Activated naive CD4-positive, alpha-beta T cell treated with anti-CD3 and anti-CD28 coated beads, Interleukin-2, amount 10 ng/mL, durations not matched to agents 7 days and 5 days (primary cell): ENCODE measurements at regions not wholly inside any gene's neighbourhood (a gene's known extent, or its start where the extent isn't known, plus 50 kb on each side); places are given as distances from the start of the nearest gene placed in this dataset.
A peak's percentile ranks its signal among the peaks of the same experiment; 100 is the strongest.

Experiments
- CTCF ChIA-PET: fragments of 350-600 bp; sonication (Branson Sonifier 250); formaldehyde crosslinking; loops from one replicate; lab custom pipeline; 2021; ENCODE audit warnings: antibody characterized with exemption; lab: Charles Lee
- DNase-seq: peaks from one replicate; pipeline ENCODE4 v3.0.0-alpha.2; 2020
- H3K27ac Mint-ChIP-seq: one replicate; pipeline ENCODE4 v1.8.0; 2021; ENCODE audit warnings: mild to moderate bottlenecking, moderate library complexity, mixed read lengths
- H3K27me3 Mint-ChIP-seq: one replicate; pipeline ENCODE4 v1.8.0; 2021; ENCODE audit warnings: mild to moderate bottlenecking, mixed read lengths
- H3K36me3 Mint-ChIP-seq: one replicate; pipeline ENCODE4 v1.8.0; 2021; ENCODE audit warnings: mixed read lengths
- H3K4me1 Mint-ChIP-seq: one replicate; pipeline ENCODE4 v1.8.0; 2021; ENCODE audit warnings: mixed read lengths
- H3K4me3 Mint-ChIP-seq: one replicate; pipeline ENCODE4 v1.8.0; 2021; ENCODE audit warnings: mild to moderate bottlenecking, moderate library complexity, mixed read lengths
- H3K9me3 Mint-ChIP-seq: one replicate; pipeline ENCODE4 v1.8.0; 2021; ENCODE audit warnings: mixed read lengths

GRCh38 chr5:10149911-10150310 is 99.8 kb downstream of the ATPSCKMT start:
- Mint-ChIP-seq H3K36me3 (no peaks in the 10 kb centered on the region), H3K4me3 (no peak overlapping the region), H3K9me3 (no peaks in the 10 kb centered on the region), H3K27me3 (peaks cover 4% of the 10 kb centered on the region), H3K4me1 (no peaks in the 10 kb centered on the region), H3K27ac (no peak overlapping the region)
- DNase-seq, result no peak
- CTCF ChIA-PET, result no interaction called here

- no peak for DNase-seq
- H3K9me3 Mint-ChIP-seq, result no peaks in the 10 kb centered on the region
- no peak overlapping the region for H3K4me3 Mint-ChIP-seq
- CTCF ChIA-PET, result no interaction called here
- no peaks in the 10 kb centered on the region for H3K36me3 Mint-ChIP-seq
- H3K4me1 Mint-ChIP-seq, result no peaks in the 10 kb centered on the region
- peaks cover 4% of the 10 kb centered on the region for H3K27me3 Mint-ChIP-seq
- no peak overlapping the region for H3K27ac Mint-ChIP-seq
Observed at GRCh38 chr5:10145923-10146401, 103.7 kb downstream of the ATPSCKMT start.

- CTCF ChIA-PET, result no interaction called here
- Mint-ChIP-seq H3K4me3 (no peak overlapping the region), H3K27ac (no peak overlapping the region), H3K36me3 (no peaks in the 10 kb centered on the region), H3K4me1 (no peaks in the 10 kb centered on the region), H3K27me3 (no peaks in the 10 kb centered on the region), H3K9me3 (no peaks in the 10 kb centered on the region)
- no peak for DNase-seq
Observed at GRCh38 chr5:10144040-10144439, 105.6 kb downstream of the ATPSCKMT start.

GRCh38 chr5:10140195-10140973 is 109.3 kb downstream of the ATPSCKMT start:
- H3K36me3 Mint-ChIP-seq, result no peaks in the 10 kb centered on the region
- no peak overlapping the region for H3K4me3 Mint-ChIP-seq
- no peaks in the 10 kb centered on the region for H3K27me3 Mint-ChIP-seq
- H3K27ac Mint-ChIP-seq, result no peak overlapping the region
- CTCF ChIA-PET, result no interaction called here
- H3K9me3 Mint-ChIP-seq, result no peaks in the 10 kb centered on the region
- no peaks in the 10 kb centered on the region for H3K4me1 Mint-ChIP-seq
- no peak for DNase-seq

- H3K27ac Mint-ChIP-seq, result no peak overlapping the region
- no peaks in the 10 kb centered on the region for H3K9me3 Mint-ChIP-seq
- no peak overlapping the region for H3K4me3 Mint-ChIP-seq
- H3K27me3 Mint-ChIP-seq, result no peaks in the 10 kb centered on the region
- H3K4me1 Mint-ChIP-seq, result no peaks in the 10 kb centered on the region
- no peaks in the 10 kb centered on the region for H3K36me3 Mint-ChIP-seq
- no peak for DNase-seq
- CTCF ChIA-PET, result no interaction called here
Observed at GRCh38 chr5:10138395-10139057, 111.2 kb downstream of the ATPSCKMT start.

- no peaks in the 10 kb centered on the region for H3K9me3 Mint-ChIP-seq
- no peaks in the 10 kb centered on the region for H3K4me1 Mint-ChIP-seq
- CTCF ChIA-PET, result no interaction called here
Observed at GRCh38 chr5:10133830-10134229, 115.9 kb downstream of the ATPSCKMT start.

GRCh38 chr5:10130881-10131280 is 118.8 kb downstream of the ATPSCKMT start:
- no peak for DNase-seq
- Mint-ChIP-seq H3K4me3 (no peak overlapping the region), H3K4me1 (no peaks in the 10 kb centered on the region), H3K27ac (no peak overlapping the region), H3K9me3 (no peaks in the 10 kb centered on the region), H3K36me3 (no peaks in the 10 kb centered on the region), H3K27me3 (no peaks in the 10 kb centered on the region)
- CTCF ChIA-PET, result no interaction called here

More at GRCh38 chr5:10133830-10134229, 115.9 kb downstream of the ATPSCKMT start:
- no peak overlapping the region for H3K4me3 Mint-ChIP-seq
- no peak for DNase-seq
- H3K27ac Mint-ChIP-seq, result no peak overlapping the region
- no peaks in the 10 kb centered on the region for H3K27me3 Mint-ChIP-seq
- no peaks in the 10 kb centered on the region for H3K36me3 Mint-ChIP-seq

GRCh38 chr5:10126900-10127299 is 122.8 kb downstream of the ATPSCKMT start:
- Mint-ChIP-seq H3K36me3 (no peaks in the 10 kb centered on the region), H3K4me3 (no peak overlapping the region), H3K4me1 (no peaks in the 10 kb centered on the region), H3K9me3 (no peaks in the 10 kb centered on the region), H3K27ac (no peak overlapping the region), H3K27me3 (no peaks in the 10 kb centered on the region)
- DNase-seq, result no peak
- CTCF ChIA-PET, result no interaction called here

- Mint-ChIP-seq H3K9me3 (no peaks in the 10 kb centered on the region), H3K4me3 (no peak overlapping the region), H3K36me3 (no peaks in the 10 kb centered on the region), H3K27ac (no peak overlapping the region), H3K27me3 (no peaks in the 10 kb centered on the region), H3K4me1 (no peaks in the 10 kb centered on the region)
- CTCF ChIA-PET, result no interaction called here
- DNase-seq, result no peak
Observed at GRCh38 chr5:10125116-10125515, 124.6 kb downstream of the ATPSCKMT start.

GRCh38 chr5:10124287-10124686 is 125.4 kb downstream of the ATPSCKMT start:
- Mint-ChIP-seq H3K4me3 (no peak overlapping the region), H3K4me1 (no peaks in the 10 kb centered on the region), H3K27me3 (no peaks in the 10 kb centered on the region), H3K36me3 (no peaks in the 10 kb centered on the region), H3K9me3 (no peaks in the 10 kb centered on the region), H3K27ac (no peak overlapping the region)
- CTCF ChIA-PET, result no interaction called here
- no peak for DNase-seq

GRCh38 chr5:10123254-10123989 is 126.3 kb downstream of the ATPSCKMT start:
- Mint-ChIP-seq H3K27ac (peak overlapping the region; percentile 2), H3K4me3 (no peak overlapping the region), H3K9me3 (no peaks in the 10 kb centered on the region), H3K27me3 (no peaks in the 10 kb centered on the region), H3K36me3 (no peaks in the 10 kb centered on the region), H3K4me1 (no peaks in the 10 kb centered on the region)
- DNase-seq, result no peak
- CTCF ChIA-PET, result no interaction called here

GRCh38 chr5:10122076-10122726 is 127.5 kb downstream of the ATPSCKMT start:
- no peaks in the 10 kb centered on the region for H3K27me3 Mint-ChIP-seq
- no peak overlapping the region for H3K27ac Mint-ChIP-seq
- no peak overlapping the region for H3K4me3 Mint-ChIP-seq
- CTCF ChIA-PET, result no interaction called here
- no peak for DNase-seq
- H3K9me3 Mint-ChIP-seq, result no peaks in the 10 kb centered on the region
- no peaks in the 10 kb centered on the region for H3K36me3 Mint-ChIP-seq
- H3K4me1 Mint-ChIP-seq, result no peaks in the 10 kb centered on the region

GRCh38 chr5:10120934-10121333 is 128.8 kb downstream of the ATPSCKMT start:
- DNase-seq, result no peak
- Mint-ChIP-seq H3K9me3 (no peaks in the 10 kb centered on the region), H3K27me3 (no peaks in the 10 kb centered on the region), H3K36me3 (no peaks in the 10 kb centered on the region), H3K27ac (no peak overlapping the region), H3K4me3 (no peak overlapping the region), H3K4me1 (no peaks in the 10 kb centered on the region)
- CTCF ChIA-PET, result no interaction called here

- Mint-ChIP-seq H3K4me1 (no peaks in the 10 kb centered on the region), H3K36me3 (no peaks in the 10 kb centered on the region), H3K9me3 (no peaks in the 10 kb centered on the region), H3K4me3 (no peak overlapping the region), H3K27ac (no peak overlapping the region), H3K27me3 (no peaks in the 10 kb centered on the region)
- CTCF ChIA-PET, result no interaction called here
- DNase-seq, result no peak
Observed at GRCh38 chr5:10118150-10118549, 131.5 kb downstream of the ATPSCKMT start.
